ENCODE measurements at regions not wholly inside any gene's neighbourhood (a gene's known extent, or its start where the extent isn't known, plus 50 kb on each side); places are given as distances from the start of the nearest gene placed in this dataset.
"Not testable (repeated sequence)": the region's sequence is repeated elsewhere in the genome, so short reads cannot be mapped to it uniquely, and the experiment has no call there.

DNA sequence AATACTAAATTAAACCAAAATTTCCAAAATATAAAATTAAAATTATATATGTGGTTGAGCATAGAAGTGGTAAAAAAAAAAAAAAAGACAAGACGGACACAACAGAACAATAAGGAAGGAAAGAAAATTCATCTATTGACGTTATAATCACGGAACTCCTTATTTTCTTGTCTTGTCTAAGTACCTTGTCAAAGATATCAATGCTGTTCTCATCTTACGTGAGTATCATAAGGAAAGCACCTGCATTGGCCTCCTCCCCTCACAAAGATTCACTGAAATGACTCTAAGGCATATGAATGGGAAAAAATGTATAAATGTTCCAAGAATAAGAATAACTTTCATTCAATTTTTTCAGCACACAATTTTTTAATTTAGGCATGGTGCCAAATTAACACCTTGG lies 135.4 kb downstream of the PPP1R3A start:
- DNase-seq (ENCODE audit: low read depth): no peak

DNA sequence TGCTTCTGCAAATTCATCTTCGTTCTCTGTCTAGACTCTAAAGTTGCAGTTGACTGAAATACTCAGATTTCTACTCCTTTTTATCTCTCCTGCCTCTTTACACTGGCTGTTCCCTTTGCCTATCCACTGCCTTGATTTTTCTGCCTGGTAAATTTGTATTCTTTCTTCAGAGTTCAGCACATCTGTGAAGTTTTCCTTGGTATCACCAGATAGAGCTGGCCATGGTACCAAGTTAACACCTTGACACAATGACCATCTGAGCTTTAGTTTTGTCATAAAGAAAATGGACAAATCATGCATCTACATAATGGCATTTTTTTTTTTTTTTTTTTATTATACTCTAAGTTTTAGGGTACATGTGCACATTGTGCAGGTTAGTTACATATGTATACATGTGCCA lies 143.0 kb downstream of the PPP1R3A start:
- no peak for DNase-seq (ENCODE audit: low read depth)

DNA sequence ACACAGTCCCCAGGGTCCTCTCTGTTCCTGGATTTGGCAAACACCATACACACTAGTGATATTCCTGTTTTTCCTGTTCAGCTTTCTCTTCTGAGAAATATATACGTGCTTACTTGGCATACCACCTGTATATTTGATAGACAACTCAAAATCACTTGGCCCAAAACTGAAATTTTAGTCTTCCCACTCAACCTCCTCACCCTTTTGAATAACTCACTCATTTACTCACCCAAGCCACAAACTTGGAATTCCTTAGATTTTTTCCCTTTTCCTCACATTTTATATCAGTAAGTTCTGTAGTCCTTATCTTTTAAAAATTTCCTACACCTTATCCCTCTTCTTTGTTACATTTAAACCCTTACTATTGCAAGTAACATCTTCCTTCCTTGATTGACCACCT lies 143.4 kb downstream of the PPP1R3A start:
- no peak for DNase-seq (ENCODE audit: low read depth)

DNA sequence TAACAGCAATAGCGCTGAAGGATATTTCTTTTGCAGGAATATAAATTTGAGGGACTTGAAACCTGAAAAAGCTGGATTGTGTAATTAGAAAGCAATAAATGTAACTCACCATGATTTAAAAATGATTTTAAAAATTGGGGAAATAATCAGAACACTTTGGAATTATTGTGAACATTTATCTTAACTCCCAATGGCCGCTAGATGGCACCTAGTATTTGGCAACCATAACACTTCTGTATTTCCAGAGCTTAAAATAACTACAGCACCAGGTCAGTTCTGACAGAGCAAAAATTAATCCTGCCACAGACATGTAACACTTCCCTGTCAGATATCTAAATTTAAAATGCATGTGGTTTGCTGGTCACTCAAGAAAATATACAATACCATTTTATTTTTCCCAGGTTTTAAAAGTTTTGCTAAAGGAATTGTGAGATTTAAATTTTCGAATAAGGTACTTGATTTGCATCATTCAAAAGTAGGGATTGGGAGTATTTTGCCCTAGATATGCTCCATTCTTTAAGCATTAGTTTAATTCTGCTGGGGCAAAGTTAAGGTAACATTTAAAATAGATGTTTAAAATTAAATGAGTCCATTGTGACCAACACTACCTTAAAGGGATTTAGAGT lies 144.5 kb downstream of the PPP1R3A start:
- peak; percentile 14 for DNase-seq (ENCODE audit: low read depth)

DNA sequence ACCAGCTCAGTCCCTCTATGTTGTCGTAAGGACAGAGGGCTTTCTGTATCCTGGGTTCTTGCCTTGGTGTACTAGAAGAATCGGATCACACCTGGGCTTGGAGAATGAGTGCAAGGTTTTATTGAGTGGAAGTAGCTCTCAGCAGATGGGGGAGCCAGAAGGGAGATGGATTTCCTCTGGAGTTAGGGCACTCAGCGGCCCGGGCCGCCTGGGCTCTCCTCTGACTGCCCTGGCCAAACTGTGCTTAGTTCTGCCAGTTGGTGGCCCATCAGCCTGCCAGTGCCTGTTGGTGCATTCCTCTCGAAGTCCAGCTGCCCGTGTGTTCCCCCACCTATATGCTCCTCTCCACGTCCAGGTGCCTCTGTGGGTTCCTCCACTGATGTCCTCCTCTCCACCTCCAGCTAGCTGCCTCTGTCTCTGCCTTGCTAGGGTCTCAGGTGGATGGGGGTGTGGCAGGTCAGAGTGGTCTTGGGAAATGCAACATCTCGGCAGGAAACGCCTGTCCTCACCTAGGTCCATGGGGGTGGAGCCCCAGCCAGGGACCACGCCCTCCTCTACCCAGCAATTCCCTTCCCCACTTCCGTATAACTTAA lies 148.6 kb downstream of the PPP1R3A start:
- no peak for DNase-seq (ENCODE audit: low read depth)

DNA sequence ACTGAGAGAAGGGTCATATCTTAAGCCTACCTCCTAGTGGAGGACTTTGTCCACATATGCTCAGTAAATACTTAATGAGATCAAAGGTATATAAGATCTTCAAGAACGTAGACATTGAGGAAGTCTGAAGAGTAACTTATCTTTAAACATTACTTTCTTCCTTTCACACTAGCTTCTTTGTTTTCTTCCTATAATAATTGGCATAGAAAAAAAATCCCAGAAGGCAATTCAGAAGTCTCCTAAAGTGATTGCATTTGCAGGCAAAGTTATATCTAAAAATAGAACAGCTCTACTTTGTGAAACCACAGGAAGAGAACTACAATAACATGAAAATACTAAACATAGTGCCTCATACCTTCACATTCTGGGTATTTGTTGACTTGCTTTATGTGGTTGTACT lies 150.4 kb downstream of the PPP1R3A start:
- no peak for DNase-seq (ENCODE audit: low read depth)

DNA sequence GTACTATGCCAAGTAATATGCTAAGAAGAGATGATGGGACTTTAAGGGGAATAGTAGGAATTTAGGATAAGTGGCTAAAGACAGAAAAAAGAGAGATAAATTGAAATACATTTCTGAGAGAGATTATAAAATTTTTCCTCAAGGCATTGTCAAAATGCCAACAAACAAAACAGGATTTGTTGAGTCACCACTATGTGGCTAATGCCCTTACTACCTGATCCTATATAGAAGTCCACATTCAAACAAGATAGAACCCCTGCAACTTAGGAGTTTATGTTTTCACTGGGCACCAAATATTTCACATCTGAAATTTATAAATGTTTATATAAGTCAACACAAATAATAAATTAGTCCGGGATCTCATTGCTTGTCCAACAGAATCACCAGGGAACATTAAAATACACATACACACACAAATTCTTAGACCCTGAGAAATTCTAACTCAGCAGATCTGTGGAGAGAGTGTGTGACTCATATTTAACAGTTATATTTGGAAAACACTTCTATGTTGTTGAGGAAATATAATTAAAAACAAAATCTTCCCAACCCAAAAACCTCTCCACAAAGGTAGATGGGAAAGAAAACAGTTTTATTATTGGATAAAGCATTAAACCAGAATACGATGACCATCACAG lies 154.3 kb downstream of the PPP1R3A start:
- no peak for DNase-seq (ENCODE audit: low read depth)

DNA sequence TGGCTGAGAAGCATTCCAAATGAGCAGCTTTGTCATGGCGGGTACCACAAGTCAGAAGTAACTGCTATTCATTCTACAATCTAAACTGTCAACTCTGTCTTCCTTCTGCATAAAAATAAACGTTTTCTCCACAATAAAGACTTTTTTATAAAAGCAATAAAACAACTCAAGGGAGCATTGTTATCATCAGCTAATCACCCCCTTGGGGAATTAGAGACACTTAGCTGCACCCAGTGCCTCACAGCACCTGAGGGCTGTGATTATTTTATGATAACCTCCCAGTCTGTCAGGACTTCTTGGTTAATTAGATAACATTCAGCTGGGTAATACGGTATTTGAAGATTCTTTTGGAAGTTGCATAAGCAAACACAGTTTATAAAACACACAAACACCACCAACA lies 155.6 kb downstream of the PPP1R3A start:
- DNase-seq (ENCODE audit: low read depth): no peak

DNA sequence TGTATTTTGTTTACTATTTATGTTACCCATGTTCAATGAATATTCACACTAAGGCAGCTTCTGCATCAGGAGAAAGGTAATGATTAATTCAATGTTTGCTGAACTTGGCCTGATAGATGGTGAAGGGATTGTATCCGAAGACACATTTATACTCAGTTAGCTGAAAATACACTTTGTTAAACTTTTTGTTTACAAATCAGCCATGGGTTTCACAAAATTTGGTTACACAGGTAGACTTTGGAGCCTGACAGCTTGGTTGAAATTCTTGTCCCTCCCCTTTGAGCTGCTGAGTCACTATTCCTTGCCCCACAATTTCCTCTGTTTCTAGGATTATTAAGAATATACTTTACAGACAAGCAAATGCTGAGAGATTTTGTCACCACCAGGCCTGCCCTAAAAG lies 162.6 kb downstream of the PPP1R3A start:
- no peak for DNase-seq (ENCODE audit: low read depth)

DNA sequence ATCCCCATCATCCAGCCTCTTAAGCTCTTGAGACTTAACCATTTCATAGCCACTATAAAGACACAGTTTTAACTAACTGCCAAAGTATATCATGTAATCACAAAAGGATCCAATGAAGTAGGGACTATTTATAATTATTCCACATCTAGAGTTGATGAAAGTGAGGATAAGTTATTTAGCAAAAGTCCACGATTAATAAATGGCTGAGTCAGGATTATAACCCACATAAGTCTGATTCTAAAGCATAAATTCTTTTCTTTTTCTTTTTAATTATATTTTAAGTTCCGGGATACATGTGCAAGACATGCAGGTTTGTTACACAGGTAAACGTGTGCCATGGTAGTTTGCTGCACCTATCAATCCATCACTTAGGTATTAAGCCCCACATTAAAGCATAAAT lies 166.1 kb downstream of the PPP1R3A start:
- no peak for DNase-seq (ENCODE audit: low read depth)

DNA sequence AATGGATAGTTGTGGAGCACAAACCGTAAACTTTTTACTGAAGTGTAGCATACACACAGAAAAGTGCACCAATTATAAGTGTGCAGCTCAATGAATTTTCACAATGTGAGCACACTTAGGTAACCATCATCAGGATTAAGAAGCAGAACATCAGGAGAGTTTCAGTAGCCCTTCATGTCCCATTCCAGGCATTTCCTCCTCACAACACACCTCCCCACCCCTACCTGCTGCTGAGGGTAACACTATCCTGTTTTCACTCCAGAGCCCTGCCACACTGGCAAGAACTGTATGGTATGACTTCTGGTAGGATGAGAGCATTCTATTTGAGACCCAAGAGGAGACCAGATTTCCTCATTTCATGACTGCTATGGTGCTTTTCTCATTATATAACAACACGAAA lies 166.5 kb downstream of the PPP1R3A start:
- DNase-seq (ENCODE audit: low read depth): no peak

DNA sequence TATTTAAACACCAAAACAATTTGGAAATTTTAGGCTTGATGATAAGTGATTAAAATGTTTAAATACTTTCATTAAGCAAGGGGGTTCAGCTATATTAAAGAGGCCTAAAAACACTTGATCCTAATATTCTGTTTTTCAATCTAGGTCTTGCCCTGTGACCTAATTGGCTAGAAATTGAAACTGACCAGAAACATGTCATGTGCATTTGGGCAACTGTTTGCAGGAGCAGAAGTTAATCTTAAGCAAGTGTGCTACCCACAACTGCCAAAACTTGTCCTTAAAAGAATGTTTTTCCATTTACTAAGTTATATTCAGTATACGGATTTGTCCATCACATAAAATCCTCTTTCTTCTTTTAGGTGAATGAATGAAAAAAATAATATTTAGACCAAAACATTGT lies 167.3 kb downstream of the PPP1R3A start:
- DNase-seq (ENCODE audit: low read depth): no peak

DNA sequence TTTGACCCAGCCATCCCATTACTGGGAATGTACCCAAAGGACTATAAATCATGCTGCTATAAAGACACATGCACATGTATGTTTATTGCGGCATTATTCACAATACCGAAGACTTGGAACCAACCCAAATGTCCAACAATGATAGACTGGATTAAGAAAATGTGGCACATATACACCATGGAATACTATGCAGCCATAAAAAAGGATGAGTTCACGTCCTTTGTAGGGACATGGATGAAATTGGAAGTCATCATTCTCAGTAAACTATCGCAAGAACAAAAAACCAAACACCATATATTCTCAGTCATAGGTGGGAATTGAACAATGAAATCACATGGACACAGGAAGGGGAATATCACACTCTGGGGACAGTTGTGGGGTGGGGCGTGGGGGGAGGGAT lies 170.4 kb downstream of the PPP1R3A start:
- not testable (repeated sequence) for DNase-seq (ENCODE audit: low read depth)

DNA sequence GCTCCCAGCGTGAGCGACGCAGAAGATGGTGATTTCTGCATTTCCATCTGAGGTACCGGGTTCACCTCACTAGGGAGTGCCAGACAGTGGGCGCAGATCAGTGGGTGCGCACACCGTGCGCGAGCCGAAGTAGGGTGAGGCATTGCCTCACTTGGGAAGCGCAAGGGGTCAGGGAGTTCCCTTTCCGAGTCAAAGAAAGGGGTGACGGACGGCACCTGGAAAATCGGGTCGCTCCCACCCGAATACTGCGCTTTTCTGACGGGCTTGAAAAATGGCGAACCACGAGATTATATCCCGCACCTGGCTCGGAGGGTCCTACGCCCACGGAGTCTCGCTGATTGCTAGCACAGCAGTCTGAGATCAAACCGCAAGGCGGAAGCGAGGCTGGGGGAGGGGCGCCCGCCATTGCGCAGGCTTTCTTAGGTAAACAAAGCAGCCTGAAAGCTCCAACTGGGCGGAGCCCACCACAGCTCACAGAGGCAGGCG lies 175.8 kb downstream of the PPP1R3A start:
- DNase-seq (ENCODE audit: low read depth): not testable (repeated sequence)

DNA sequence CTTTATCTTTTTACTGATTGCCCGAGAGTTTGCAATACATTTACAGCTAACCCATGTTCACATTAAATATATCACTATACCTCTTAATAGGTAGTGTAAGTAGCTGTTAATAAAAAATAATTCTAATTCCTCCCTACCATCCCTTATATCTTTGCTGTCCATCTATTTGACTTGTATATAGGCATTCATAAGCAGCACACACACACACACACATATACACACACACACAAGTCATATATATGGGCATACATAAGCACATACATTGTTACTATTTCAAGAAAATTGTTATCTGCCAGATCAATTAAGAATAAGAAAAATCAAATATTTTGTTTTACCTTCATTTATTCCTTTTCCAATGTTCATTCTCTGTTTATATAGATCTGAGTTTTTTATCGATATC lies 176.4 kb downstream of the PPP1R3A start:
- no peak for DNase-seq (ENCODE audit: low read depth)

DNA sequence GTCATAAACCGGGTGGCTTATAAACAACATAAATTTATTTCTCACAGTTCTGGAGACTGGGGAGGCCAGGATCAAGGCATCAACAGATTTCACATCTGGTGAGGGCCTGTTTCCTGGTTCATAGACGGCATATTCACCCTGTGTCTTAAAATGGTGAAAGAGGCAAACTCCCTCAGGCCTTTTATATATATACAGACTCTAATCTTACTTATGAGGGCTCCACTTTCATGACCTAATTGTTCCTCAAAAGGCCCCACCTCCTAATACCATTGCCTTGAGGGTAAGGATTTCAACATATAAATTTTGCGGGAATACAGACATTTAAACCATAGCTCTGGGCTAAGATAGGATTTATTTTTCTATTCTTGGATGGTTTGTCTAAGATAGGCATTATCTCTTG lies 187.2 kb downstream of the PPP1R3A start:
- no peak for DNase-seq (ENCODE audit: low read depth)

DNA sequence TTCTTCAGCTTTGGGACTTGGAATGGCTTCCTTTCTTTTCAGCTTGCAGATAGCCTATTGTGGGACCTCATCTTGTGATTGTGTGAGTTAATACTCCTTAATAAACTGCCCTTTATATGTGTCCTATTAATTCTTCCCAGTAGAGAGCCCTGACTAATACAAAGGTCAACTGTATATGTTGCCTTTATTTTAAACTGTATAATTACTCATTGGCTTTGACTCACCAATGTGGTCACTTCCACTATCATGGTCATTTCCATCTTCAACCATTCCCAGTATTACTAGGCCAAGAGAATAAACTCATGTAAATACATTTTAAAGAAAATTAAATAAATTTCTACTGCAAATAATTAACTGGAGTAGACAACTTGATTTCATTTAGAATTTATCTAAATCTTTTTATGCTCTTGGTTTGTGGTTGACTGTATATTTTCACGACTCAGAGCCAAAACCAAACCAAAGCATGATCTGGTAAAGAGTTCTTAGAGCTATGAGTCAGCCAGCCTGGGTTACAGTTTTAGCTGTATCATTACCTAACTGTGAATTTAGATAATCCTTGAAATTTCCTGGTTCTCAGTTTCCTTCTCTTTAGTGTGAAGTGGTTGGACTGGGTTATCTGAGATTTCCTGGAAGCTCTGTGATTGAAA lies 188.4 kb downstream of the PPP1R3A start:
- DNase-seq (ENCODE audit: low read depth): peak; percentile 68

DNA sequence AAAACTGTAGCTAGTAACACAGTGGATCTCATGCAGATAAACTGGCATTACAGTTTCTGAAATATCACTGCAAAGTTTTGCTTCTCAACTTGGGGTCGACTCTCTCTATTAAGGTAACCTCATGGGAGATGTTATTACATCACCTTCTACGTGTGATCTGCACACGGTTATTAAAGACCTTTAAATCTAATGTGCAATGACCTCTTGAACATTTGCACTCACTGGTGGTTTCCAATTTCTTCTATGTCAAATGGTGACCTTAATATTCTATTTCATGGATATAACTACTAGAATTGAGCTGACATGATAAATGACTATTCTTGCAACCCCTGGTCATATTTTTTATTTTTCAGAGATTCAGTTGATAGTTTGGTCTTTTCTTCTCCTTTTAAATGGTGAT lies 191.3 kb downstream of the PPP1R3A start:
- no peak for DNase-seq (ENCODE audit: low read depth)

DNA sequence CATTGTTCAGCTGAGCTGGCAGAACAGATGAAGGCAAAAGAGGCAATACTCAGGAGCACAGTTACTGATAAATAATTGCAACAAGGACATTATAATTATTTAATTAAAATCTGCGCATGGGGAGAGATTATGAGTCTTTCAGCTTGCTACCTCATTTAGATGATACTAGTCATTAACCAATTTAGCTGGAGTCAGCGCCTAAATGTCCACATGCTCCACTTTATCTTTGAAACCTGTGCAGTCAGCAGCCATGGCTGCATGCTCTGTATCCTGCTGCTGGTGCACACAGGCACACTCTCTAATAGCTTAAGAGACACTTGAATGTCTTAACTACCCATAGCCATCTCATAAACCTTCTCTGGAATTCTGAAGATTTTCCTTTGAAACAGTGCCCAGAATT lies 196.8 kb downstream of the PPP1R3A start:
- no peak for DNase-seq (ENCODE audit: low read depth)

DNA sequence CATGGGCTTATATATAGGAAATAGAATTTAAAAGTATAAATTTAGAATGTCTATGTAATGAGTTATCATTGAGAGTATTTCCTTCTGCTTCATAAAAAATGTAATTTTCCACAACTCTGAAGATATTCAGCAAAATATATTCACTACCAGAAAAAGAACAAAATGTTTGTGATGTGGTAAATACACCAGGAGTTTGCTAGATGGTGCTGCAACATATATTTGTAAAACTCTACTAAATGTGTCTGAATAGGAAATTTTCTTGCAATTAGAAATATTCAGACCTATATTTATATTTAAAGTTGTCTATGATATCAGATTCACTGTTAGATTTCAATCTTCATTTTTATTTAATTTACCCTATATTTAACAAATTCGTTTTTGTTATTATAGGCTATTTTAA lies 201.1 kb downstream of the PPP1R3A start:
- no peak for DNase-seq (ENCODE audit: low read depth)

DNA sequence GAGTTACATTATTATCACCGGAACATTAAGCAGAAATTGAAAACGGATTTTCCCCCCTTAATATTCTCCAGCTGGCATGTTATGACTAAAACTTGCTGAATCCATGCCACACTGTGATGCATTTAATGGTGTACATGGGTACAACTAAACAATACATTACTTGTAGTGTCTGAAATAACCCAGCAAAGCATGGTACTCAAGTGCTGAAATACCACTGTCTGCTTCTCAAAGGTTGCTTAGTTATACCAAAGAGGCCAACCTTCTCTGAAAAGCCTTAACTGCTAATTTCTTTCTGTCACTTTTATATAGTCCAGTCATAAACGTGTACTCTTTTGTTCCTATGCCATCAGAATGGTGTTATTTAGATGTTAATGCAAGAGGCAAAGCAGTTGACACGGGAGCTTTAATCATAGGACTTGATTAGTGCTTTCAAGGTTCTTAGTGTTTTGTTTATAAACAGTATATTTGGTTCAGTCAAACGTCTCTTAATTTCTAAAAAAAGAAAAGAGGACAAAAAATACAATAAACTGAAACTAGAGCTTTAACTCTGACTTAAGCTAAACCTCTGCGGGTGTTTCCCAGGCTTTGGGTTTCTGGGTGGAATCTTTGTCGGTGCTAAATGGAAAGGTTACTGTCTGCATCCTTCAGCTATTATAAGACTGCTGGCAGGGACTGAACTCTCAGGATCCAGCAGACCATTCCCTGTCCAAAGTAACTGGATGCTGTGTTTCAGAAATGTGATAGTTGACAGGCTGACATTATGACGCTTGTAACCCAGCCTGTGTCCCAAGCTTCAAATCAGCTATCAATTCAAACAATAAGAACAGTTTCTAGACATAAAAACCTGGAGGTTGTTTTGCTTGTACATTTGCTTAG lies 202.6 kb downstream of the PPP1R3A start:
- no peak for DNase-seq (ENCODE audit: low read depth)

DNA sequence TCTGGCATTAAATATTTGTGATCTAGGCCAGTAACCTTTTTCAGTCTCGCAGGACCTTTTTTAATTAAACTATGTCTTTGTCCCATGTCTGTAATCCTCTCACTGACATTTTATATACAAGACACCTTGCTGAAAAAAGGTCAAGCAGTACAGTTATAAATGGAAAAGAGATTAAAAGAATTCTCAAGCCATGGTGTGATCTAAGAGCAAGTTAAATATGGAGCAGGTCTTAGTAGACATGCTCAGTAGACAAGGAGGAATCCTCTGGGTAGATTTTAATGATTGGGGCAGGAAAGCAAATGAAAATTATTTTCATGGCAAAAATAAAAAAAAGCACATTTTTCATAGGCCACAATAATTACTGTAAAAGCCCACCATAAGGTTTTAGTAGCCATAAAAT lies 203.5 kb downstream of the PPP1R3A start:
- DNase-seq (ENCODE audit: low read depth): no peak

All from HS-5 (cell line).